ENCODE measurements at regions not wholly inside any gene's neighbourhood (a gene's known extent, or its start where the extent isn't known, plus 50 kb on each side); places are given as distances from the start of the nearest gene placed in this dataset.

DNA sequence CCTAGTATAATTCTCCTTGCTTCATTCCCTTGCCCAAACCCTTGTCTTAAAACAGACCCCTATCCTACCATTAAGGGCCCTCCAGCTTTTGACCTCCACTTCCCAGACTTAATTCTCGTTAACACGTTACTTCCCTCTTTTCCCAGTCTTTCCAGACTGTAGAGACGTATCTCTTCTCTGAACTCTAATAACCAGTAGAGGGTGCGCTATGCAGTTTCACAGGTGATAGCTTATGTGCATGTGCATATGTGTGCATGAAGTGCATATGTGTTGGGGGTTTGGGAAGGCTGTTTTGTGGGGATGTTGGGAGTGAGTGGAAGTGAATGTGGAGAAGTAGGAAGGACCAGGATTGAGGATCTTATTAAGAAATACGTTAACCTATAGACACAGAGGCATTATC lies 78.1 kb upstream of the CCDC190 start:
- H3K27me3 ChIP-seq, result no peaks in the 10 kb centered on the region; the same call in 1 of the 2 replicates
- H3K9me3 ChIP-seq, result no peaks in the 10 kb centered on the region
- H3K36me3 ChIP-seq, result no peaks in the 10 kb centered on the region
- no peak overlapping the region for H3K4me3 ChIP-seq
- DNase-seq, result no peak

DNA sequence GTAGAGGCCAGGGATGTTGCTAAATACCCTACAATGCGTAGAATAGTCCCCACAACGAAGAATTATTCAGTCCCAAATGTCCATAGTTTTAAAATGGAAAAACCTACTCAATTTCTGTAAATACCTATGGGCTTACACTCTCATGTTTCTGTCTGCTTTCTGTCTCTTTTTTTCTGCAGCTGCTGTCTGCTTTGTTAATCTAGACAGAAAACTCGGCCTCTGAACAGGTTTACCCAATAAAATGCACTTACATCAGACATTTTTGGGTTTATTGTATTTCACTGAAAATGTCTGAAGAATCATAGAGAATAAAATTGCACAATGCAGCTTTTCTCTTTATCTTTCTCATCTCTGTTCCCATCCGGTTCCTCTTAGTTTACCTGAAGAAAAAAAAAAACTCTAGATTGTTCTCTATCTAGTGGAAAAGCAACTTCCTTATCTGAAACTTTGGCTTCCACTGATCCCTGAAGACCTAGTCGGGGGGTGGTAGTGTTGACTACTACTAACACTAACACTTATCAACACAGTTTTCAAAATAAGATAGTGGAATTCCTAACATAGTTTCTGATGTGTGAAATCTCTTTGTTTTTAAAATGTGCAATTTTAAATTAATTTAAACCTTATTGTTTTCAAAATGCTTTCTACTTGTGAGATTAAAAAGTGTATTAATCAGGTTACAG lies 76.9 kb upstream of the CCDC190 start:
- Histone ChIP-seq H3K9me3 (no peaks in the 10 kb centered on the region), H3K36me3 (no peaks in the 10 kb centered on the region), H3K4me3 (no peak overlapping the region), H3K27me3 (no peaks in the 10 kb centered on the region; the same call in 1 of the 2 replicates)
- DNase-seq, result no peak

GRCh38 chr1:162930976-162931560 lies 70.1 kb upstream of the CCDC190 start:
- H3K4me3 ChIP-seq, result no peak overlapping the region
- no peaks in the 10 kb centered on the region for H3K27me3 ChIP-seq
- no peak for DNase-seq
- H3K36me3 ChIP-seq, result no peaks in the 10 kb centered on the region
- H3K9me3 ChIP-seq, result no peaks in the 10 kb centered on the region

- Histone ChIP-seq H3K36me3 (no peaks in the 10 kb centered on the region), H3K4me3 (no peak overlapping the region), H3K9me3 (no peaks in the 10 kb centered on the region), H3K27me3 (no peaks in the 10 kb centered on the region)
- DNase-seq, result no peak
Measured at GRCh38 chr1:162930532-162930931, 69.6 kb upstream of the CCDC190 start.

- no peak overlapping the region for H3K4me3 ChIP-seq
- no peaks in the 10 kb centered on the region for H3K9me3 ChIP-seq
- no peaks in the 10 kb centered on the region for H3K36me3 ChIP-seq
- H3K27me3 ChIP-seq, result no peaks in the 10 kb centered on the region
- DNase-seq, result no peak
Measured at GRCh38 chr1:162929177-162929576, 68.2 kb upstream of the CCDC190 start.

DNA sequence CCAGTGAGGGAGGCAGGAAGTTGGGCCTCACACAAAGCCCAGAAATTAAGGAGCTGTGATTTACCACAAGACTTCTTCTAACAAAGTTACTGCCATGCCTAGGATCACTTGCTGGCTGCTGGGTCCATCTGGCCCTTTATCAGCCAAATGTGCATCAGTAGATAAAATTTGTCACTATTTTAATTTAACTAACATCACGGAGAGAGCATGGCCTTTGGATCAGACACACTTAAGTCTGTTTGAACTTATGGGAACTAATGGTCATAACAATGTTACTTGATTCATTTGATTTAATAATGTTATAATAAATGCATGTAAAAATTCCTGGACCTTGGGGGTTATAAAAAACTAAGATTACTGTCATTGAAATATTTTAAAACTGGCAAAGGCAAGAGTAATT lies 67.2 kb upstream of the CCDC190 start:
- no peaks in the 10 kb centered on the region for H3K9me3 ChIP-seq
- no peaks in the 10 kb centered on the region for H3K36me3 ChIP-seq

DNA sequence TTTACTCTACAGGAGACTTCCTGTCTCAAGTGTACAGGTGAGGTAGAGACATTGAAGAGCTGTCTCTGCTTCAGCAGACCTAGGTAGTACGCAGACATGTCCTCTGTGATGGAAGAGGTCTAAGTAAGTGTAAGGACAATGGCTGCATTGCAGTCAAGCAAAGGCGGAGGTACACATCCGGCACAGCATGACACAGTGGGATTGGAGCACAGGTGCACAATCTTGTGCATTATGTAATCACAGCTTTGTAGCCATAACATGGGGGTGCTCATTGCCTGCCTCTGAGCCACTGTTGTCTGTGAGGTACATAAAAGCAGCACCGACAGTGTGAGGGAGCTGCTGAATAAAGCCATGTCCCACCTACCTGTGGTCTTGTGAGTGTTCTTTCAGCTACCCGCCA lies 66.4 kb upstream of the CCDC190 start:
- DNase-seq, result no peak
- Histone ChIP-seq H3K27me3 (no peaks in the 10 kb centered on the region), H3K36me3 (no peaks in the 10 kb centered on the region), H3K4me3 (no peak overlapping the region), H3K9me3 (no peaks in the 10 kb centered on the region)

More for the DNA sequence above, 67.2 kb upstream of the CCDC190 start:
- Histone ChIP-seq H3K27me3 (no peaks in the 10 kb centered on the region), H3K4me3 (no peak overlapping the region)
- DNase-seq, result no peak

DNA sequence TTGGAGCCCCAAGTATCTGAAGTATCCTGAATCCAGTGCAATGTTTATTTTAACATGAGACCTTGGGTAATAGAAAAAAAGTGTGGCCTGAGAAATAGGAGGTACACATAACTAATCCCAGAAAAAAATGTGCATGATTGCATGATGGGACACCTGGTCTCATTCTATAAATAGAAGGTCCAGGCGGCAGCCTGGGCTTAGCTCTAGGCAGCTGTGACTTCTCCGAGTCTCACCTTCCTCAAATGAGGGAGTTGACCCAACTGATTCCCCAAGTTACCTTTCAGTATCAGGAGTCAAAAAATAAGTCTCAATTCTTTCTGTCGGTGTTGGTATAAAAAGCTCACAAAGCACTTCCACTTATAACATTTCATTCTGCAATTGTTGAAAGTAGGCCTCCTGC lies 65.9 kb upstream of the CCDC190 start:
- Histone ChIP-seq H3K27me3 (no peaks in the 10 kb centered on the region), H3K9me3 (no peaks in the 10 kb centered on the region), H3K4me3 (no peak overlapping the region), H3K36me3 (no peaks in the 10 kb centered on the region)
- DNase-seq, result no peak

DNA sequence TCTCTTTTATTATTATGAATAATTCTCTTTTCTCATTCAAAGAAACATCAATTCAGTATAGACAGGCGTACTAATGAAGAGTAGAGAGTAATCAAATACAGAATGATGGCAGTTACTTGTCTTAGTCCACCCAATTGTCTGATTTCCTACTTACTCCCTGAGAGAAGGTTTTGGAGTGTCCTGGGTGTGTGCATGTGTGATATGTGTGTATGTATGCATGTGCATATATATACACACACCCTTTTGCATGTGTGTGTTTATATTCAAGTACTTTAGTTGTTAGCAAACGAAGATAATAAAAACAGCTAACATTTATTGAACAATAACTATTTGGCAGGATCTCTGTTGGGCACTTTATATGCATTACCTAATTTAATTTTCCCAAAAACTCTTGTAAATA lies 63.2 kb upstream of the CCDC190 start:
- DNase-seq, result no peak
- Histone ChIP-seq H3K4me3 (no peak overlapping the region), H3K36me3 (no peaks in the 10 kb centered on the region), H3K9me3 (no peaks in the 10 kb centered on the region), H3K27me3 (no peaks in the 10 kb centered on the region)

GRCh38 chr1:162922201-162922600 lies 61.2 kb upstream of the CCDC190 start:
- DNase-seq, result no peak
- Histone ChIP-seq H3K36me3 (no peaks in the 10 kb centered on the region), H3K27me3 (no peaks in the 10 kb centered on the region), H3K9me3 (no peaks in the 10 kb centered on the region; the same call in 1 of the 2 replicates), H3K4me3 (no peak overlapping the region)

GRCh38 chr1:162921311-162921710 lies 60.3 kb upstream of the CCDC190 start:
- peaks cover 3% of the 10 kb centered on the region; the same call in 1 of the 2 replicates for H3K9me3 ChIP-seq
- no peaks in the 10 kb centered on the region for H3K27me3 ChIP-seq
- no peak for DNase-seq
- no peak overlapping the region for H3K4me3 ChIP-seq
- H3K36me3 ChIP-seq, result no peaks in the 10 kb centered on the region

GRCh38 chr1:162919034-162919433 lies 58.1 kb upstream of the CCDC190 start:
- H3K9me3 ChIP-seq, result peaks cover 10% of the 10 kb centered on the region
- no peaks in the 10 kb centered on the region for H3K36me3 ChIP-seq
- H3K4me3 ChIP-seq, result no peak overlapping the region
- no peak for DNase-seq
- H3K27me3 ChIP-seq, result no peaks in the 10 kb centered on the region

DNA sequence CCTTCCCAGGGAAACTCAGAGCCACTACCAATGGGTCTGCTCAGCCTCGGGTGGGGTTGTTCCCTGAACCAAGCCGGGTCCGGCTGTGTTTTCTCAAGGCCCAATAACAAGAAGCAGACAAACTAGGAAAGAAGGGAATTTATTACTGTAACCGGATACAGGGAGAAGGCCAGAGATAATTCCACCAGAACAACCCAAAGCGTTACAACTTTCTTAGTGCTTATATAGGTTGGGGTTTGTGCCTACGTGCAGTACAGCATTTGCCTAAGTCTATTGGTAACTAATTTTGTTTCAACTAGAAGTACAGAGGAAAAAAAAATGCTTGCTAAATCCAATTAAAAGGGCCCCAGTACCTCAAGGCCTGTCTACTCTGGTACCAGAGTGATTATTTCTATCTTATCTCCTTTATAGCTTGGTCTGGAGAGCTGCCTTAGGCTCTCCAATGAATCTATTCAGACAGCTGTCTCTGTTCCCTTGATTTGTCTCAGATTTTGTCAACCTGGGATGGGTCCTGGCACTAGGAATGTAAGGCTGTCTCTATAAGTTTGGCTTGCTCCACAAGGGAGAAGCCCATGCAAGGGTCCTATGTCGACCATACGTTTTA lies 57.3 kb upstream of the CCDC190 start:
- Histone ChIP-seq H3K9me3 (peaks cover 14% of the 10 kb centered on the region), H3K36me3 (no peaks in the 10 kb centered on the region), H3K27me3 (no peaks in the 10 kb centered on the region), H3K4me3 (no peak overlapping the region)
- no peak for DNase-seq

GRCh38 chr1:162916821-162917613 lies 56.0 kb upstream of the CCDC190 start:
- Histone ChIP-seq H3K9me3 (peaks cover 25% of the 10 kb centered on the region), H3K4me3 (no peak overlapping the region), H3K36me3 (no peaks in the 10 kb centered on the region), H3K27me3 (no peaks in the 10 kb centered on the region)
- DNase-seq, result no peak

DNA sequence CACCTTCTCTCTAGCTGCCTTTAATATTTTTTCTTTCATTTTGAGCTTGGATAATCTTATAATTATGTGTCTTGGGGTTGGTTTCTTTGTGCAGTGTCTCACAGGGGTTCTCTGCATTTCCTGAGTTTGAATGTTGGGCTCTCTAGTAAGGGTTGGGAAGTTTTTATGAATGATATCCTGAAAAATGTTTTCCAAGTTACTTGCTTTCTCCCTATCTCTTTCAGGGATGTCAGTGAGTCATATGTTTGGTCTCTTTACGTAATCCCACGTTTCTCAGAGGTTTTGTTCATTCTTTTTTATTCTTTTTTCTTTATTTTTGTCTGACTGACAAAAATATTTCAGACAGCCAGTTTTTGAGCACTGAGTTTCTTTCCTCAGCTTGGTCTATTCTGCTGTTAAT lies 55.4 kb upstream of the CCDC190 start:
- H3K36me3 ChIP-seq, result no peaks in the 10 kb centered on the region
- DNase-seq, result no peak
- no peak overlapping the region for H3K4me3 ChIP-seq
- H3K27me3 ChIP-seq, result no peaks in the 10 kb centered on the region
- H3K9me3 ChIP-seq, result peaks cover 29% of the 10 kb centered on the region

DNA sequence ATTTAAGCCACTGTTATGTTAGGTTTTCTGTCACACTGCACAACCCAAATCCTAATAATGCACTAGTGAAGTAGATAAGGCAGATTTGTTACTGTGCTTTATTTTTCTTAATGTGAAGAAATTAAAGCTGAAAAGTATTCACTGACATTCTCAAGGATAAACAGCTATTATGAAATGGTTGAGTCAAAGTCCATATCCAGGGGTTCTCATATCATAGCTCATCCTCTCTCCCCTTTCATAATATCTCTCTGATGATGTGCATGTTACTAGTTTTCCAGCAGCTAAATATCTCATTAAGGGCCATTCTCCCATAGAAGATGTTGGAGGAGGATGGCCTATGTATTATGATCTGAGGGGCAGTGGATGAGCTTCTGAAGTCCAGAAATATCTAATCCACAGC lies 53.6 kb upstream of the CCDC190 start:
- no peak overlapping the region for H3K4me3 ChIP-seq
- no peaks in the 10 kb centered on the region for H3K36me3 ChIP-seq
- H3K27me3 ChIP-seq, result no peaks in the 10 kb centered on the region
- DNase-seq, result no peak
- peaks cover 37% of the 10 kb centered on the region for H3K9me3 ChIP-seq

- peaks cover 37% of the 10 kb centered on the region for H3K9me3 ChIP-seq
- DNase-seq, result no peak
- H3K27me3 ChIP-seq, result no peaks in the 10 kb centered on the region
- H3K36me3 ChIP-seq, result no peaks in the 10 kb centered on the region
- H3K4me3 ChIP-seq, result no peak overlapping the region
Measured at GRCh38 chr1:162913345-162913744, 52.4 kb upstream of the CCDC190 start.
